ENCODE measurements at regions not wholly inside any gene's neighbourhood (a gene's known extent, or its start where the extent isn't known, plus 50 kb on each side); places are given as distances from the start of the nearest gene placed in this dataset.
"Not testable (repeated sequence)": the region's sequence is repeated elsewhere in the genome, so short reads cannot be mapped to it uniquely, and the experiment has no call there.

- no peaks in the 10 kb centered on the region for H3K9me3 ChIP-seq (replicated peaks)
- DNase-seq: no peak
- no peak overlapping the region for H3K4me3 ChIP-seq
- H3K27ac ChIP-seq: no peak overlapping the region
- H3K4me1 ChIP-seq: peaks cover 10% of the 10 kb centered on the region
- no peaks in the 10 kb centered on the region for H3K36me3 ChIP-seq
- no peaks in the 10 kb centered on the region for H3K27me3 ChIP-seq
These were observed 212.6 kb downstream of the ZNF621 start for GRCh38 chr3:40737343-40737742.

GRCh38 chr3:40739971-40740370 is 215.2 kb downstream of the ZNF621 start:
- no peaks in the 10 kb centered on the region for H3K27me3 ChIP-seq
- peaks cover 10% of the 10 kb centered on the region for H3K4me1 ChIP-seq
- no peak for DNase-seq
- H3K4me3 ChIP-seq: no peak overlapping the region
- H3K36me3 ChIP-seq: no peaks in the 10 kb centered on the region
- no peak overlapping the region for H3K27ac ChIP-seq
- H3K9me3 ChIP-seq (replicated peaks): no peaks in the 10 kb centered on the region

- no peak overlapping the region for H3K27ac ChIP-seq
- peak; percentile 76 to 84 for DNase-seq
- no peak overlapping the region for H3K4me3 ChIP-seq
- no peaks in the 10 kb centered on the region for H3K27me3 ChIP-seq
- H3K4me1 ChIP-seq: peaks cover 10% of the 10 kb centered on the region
- no peaks in the 10 kb centered on the region for H3K9me3 ChIP-seq (replicated peaks)
- no peaks in the 10 kb centered on the region for H3K36me3 ChIP-seq
These were observed 217.0 kb downstream of the ZNF621 start for GRCh38 chr3:40741729-40742128.

GRCh38 chr3:40745381-40746106 is 220.8 kb downstream of the ZNF621 start:
- no peak for DNase-seq
- Histone ChIP-seq H3K27me3 (no peaks in the 10 kb centered on the region), H3K27ac (no peak overlapping the region), H3K9me3 (replicated peaks) (no peaks in the 10 kb centered on the region), H3K4me3 (no peak overlapping the region), H3K4me1 (peaks cover 10% of the 10 kb centered on the region), H3K36me3 (no peaks in the 10 kb centered on the region)

GRCh38 chr3:40751666-40752065 is 226.9 kb downstream of the ZNF621 start:
- H3K36me3 ChIP-seq: no peaks in the 10 kb centered on the region
- no peak for DNase-seq
- no peak overlapping the region for H3K27ac ChIP-seq
- no peak overlapping the region for H3K4me3 ChIP-seq
- no peaks in the 10 kb centered on the region for H3K9me3 ChIP-seq (replicated peaks)
- H3K27me3 ChIP-seq: no peaks in the 10 kb centered on the region
- H3K4me1 ChIP-seq: no peaks in the 10 kb centered on the region

DNA sequence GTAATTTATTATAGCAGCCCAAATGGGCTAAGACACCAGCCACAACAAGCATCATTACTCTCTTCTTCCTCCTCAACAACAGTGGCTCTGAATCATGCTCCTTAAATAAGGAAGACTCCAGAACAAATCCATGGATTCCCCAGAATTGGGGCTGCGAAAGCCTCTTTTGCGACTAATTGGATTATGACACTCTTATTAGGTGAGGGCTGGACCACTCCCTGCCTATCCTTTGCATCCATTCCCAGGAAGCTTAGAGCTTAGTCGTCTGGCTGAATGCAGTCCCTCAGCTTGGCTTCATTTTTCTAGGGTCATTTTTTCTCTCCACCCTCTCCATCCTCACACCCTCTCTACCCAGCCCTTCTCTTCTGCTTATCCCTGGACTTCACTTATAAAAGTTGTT is 227.7 kb downstream of the ZNF621 start:
- Histone ChIP-seq H3K4me1 (no peaks in the 10 kb centered on the region), H3K9me3 (replicated peaks) (no peaks in the 10 kb centered on the region), H3K36me3 (no peaks in the 10 kb centered on the region), H3K27me3 (no peaks in the 10 kb centered on the region), H3K27ac (no peak overlapping the region), H3K4me3 (no peak overlapping the region)
- DNase-seq: no peak

DNA sequence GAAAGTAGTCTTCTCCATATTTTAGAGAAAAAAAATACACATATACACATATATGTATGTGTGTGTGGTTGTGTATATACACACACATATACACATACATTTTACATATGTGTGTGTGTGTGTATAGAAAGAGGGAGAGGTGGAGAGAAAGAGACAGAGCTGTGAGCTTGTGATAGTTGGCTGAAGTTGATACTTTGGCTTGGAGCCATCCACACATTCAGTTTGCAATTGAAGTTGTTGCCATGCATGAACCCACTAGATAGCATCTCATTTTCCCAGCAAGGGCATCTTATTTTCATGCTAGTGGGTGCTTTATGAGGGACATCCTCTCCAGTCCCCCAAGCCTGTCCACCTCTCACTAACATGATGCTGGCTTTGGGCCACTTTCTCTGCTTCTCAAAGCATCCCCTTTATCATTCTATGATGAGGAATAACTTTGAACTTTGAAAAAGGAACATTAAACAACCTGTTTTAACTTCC is 228.6 kb downstream of the ZNF621 start:
- no peak overlapping the region for H3K27ac ChIP-seq
- no peaks in the 10 kb centered on the region for H3K27me3 ChIP-seq
- no peaks in the 10 kb centered on the region for H3K9me3 ChIP-seq (replicated peaks)
- no peaks in the 10 kb centered on the region for H3K36me3 ChIP-seq
- H3K4me1 ChIP-seq: no peaks in the 10 kb centered on the region
- DNase-seq: no peak
- no peak overlapping the region for H3K4me3 ChIP-seq

GRCh38 chr3:40753951-40754350 is 229.2 kb downstream of the ZNF621 start:
- DNase-seq: no peak
- no peaks in the 10 kb centered on the region for H3K9me3 ChIP-seq (replicated peaks)
- no peak overlapping the region for H3K27ac ChIP-seq
- H3K4me1 ChIP-seq: no peaks in the 10 kb centered on the region
- no peaks in the 10 kb centered on the region for H3K27me3 ChIP-seq
- no peaks in the 10 kb centered on the region for H3K36me3 ChIP-seq
- no peak overlapping the region for H3K4me3 ChIP-seq

GRCh38 chr3:40754994-40755393 is 230.2 kb downstream of the ZNF621 start:
- Histone ChIP-seq H3K27me3 (no peaks in the 10 kb centered on the region), H3K9me3 (replicated peaks) (no peaks in the 10 kb centered on the region)

GRCh38 chr3:40756500-40756899 is 231.7 kb downstream of the ZNF621 start:
- H3K27me3 ChIP-seq: no peaks in the 10 kb centered on the region
- H3K4me1 ChIP-seq: no peaks in the 10 kb centered on the region
- H3K36me3 ChIP-seq: no peaks in the 10 kb centered on the region
- no peak for DNase-seq
- H3K4me3 ChIP-seq: no peak overlapping the region
- H3K9me3 ChIP-seq (replicated peaks): no peaks in the 10 kb centered on the region
- no peak overlapping the region for H3K27ac ChIP-seq

More at GRCh38 chr3:40754994-40755393, 230.2 kb downstream of the ZNF621 start:
- H3K4me1 ChIP-seq: no peaks in the 10 kb centered on the region
- H3K4me3 ChIP-seq: no peak overlapping the region
- H3K27ac ChIP-seq: no peak overlapping the region
- H3K36me3 ChIP-seq: no peaks in the 10 kb centered on the region
- DNase-seq: no peak

- not testable (repeated sequence) for H3K9me3 ChIP-seq (replicated peaks); H3K4me3 ChIP-seq; DNase-seq; H3K36me3 ChIP-seq; H3K27me3 ChIP-seq; H3K27ac ChIP-seq
- H3K4me1 ChIP-seq: peaks cover 14% of the 10 kb centered on the region
These were observed 238.0 kb downstream of the ZNF621 start for GRCh38 chr3:40762771-40763170.

DNA sequence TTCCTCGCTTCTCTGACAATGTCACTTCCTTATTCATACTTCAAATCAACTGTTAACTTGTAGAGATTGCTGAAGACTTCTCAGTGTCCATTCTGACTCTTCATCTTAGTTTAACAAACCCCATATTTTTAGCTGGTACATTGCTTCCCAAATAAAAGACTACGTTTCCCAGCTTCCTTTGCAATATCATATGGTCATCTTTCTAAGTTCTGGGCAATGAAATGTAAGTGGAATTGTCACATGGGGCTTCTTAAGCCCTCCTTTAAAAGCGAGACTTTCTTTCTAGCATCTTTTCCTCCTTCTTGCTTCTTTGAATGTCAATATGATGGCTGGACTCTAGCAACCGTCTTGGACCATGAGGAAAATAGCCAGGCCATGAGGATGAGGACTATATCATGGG is 239.0 kb downstream of the ZNF621 start:
- Histone ChIP-seq H3K9me3 (replicated peaks) (no peaks in the 10 kb centered on the region), H3K27me3 (no peaks in the 10 kb centered on the region), H3K4me3 (no peak overlapping the region), H3K27ac (no peak overlapping the region), H3K36me3 (no peaks in the 10 kb centered on the region), H3K4me1 (peaks cover 14% of the 10 kb centered on the region)
- DNase-seq: no peak

- Histone ChIP-seq H3K27me3 (no peaks in the 10 kb centered on the region), H3K9me3 (replicated peaks) (no peaks in the 10 kb centered on the region), H3K4me3 (no peak overlapping the region), H3K27ac (no peak overlapping the region; the same call in 1 of the 2 replicates), H3K36me3 (no peaks in the 10 kb centered on the region), H3K4me1 (peaks cover 14% of the 10 kb centered on the region)
- DNase-seq: no peak
These were observed 240.0 kb downstream of the ZNF621 start for GRCh38 chr3:40764747-40765146.

GRCh38 chr3:40765884-40766283 is 241.1 kb downstream of the ZNF621 start:
- Histone ChIP-seq H3K4me3 (no peak overlapping the region), H3K4me1 (peaks cover 14% of the 10 kb centered on the region), H3K27me3 (no peaks in the 10 kb centered on the region), H3K27ac (peak overlapping the region; percentile 68), H3K9me3 (replicated peaks) (no peaks in the 10 kb centered on the region), H3K36me3 (no peaks in the 10 kb centered on the region)
- DNase-seq: peak; percentile 13 to 59

- H3K4me1 ChIP-seq: peaks cover 14% of the 10 kb centered on the region
- no peaks in the 10 kb centered on the region for H3K9me3 ChIP-seq (replicated peaks)
- DNase-seq: no peak
- H3K27me3 ChIP-seq: no peaks in the 10 kb centered on the region
- no peak overlapping the region for H3K4me3 ChIP-seq
- no peaks in the 10 kb centered on the region for H3K36me3 ChIP-seq
- H3K27ac ChIP-seq: peak overlapping the region; percentile 68
These were observed 241.6 kb downstream of the ZNF621 start for GRCh38 chr3:40766396-40766795.

DNA sequence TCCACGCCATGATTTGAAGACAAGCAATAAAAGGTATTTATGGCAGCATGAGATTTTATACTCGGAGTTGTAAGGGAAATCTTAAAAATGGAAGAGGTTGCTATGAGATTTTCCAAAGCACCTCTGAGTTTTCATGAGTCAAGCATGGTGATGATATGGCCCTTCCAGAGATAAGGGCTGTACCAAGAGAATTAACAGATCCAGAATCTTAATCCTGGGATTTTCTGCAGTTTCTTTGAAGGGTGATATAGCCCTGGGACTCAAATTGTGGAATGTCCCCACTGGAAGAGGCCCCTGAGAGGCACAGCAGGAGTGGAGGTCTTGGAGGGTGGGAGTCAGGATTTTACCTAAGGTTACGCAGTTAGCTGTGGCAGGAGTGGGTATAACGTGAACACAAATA is 243.3 kb downstream of the ZNF621 start:
- Histone ChIP-seq H3K9me3 (replicated peaks) (no peaks in the 10 kb centered on the region), H3K36me3 (no peaks in the 10 kb centered on the region), H3K27me3 (no peaks in the 10 kb centered on the region), H3K27ac (no peak overlapping the region), H3K4me3 (no peak overlapping the region), H3K4me1 (peaks cover 14% of the 10 kb centered on the region)
- DNase-seq: no peak

All from SJCRH30 (cell line).